LoVo (cell line): ENCODE measurements at regions not wholly inside any gene's neighbourhood (a gene's known extent, or its start where the extent isn't known, plus 50 kb on each side); places are given as distances from the start of the nearest gene placed in this dataset.

Experiments used
- DNase-seq: peaks from one replicate; pipeline ENCODE4 v3.0.0-alpha.2; 2016; ENCODE audit warnings: low spot score

DNA sequence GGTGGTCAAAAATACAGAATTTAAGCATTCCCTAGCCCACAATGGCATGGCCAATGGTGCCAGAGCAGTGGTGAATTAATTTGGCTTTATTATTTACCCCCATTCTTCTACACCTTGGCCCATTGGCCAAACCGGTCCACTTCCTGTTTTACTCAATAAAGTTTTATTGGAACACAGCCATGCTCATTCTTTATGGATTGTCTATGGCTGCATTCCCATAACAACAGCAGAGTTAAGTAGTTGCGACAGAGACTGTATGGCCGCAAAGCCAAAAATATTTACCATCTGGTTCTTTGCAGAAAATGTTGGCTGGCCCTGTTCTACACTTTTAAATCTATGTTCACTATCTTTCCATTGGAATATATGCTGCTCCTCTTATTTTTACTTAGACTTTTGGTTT, 130.3 kb upstream of the CCDC68 start:
- DNase-seq: no peak

GRCh38 chr18:55088561-55088960, 129.3 kb upstream of the CCDC68 start:
- peak; percentile 20 for DNase-seq

- DNase-seq: peak; percentile 42
Measured at GRCh38 chr18:55088000-55088401, 128.7 kb upstream of the CCDC68 start.

DNA sequence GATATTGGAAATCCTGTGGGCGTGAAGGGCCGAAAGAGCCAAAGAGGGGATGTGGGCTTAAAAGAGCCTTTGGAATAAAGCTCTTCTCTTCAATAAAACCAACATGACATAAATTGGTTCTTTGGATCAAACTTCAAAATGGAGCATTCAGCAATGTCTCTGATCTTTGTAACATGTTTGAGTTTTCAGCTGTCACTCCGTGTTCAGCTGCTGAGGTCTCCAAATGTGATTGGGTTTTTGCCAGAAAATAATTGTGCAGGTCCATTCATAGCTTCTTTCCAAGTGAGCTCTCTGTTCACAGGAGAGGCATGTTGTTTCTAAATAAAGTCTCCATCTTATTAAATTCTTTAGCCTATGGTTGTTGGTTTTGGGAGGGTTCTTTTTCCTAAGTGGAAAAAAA, 127.6 kb upstream of the CCDC68 start:
- DNase-seq: no peak

- no peak for DNase-seq
Measured at GRCh38 chr18:55085557-55086285, 126.5 kb upstream of the CCDC68 start.

DNA sequence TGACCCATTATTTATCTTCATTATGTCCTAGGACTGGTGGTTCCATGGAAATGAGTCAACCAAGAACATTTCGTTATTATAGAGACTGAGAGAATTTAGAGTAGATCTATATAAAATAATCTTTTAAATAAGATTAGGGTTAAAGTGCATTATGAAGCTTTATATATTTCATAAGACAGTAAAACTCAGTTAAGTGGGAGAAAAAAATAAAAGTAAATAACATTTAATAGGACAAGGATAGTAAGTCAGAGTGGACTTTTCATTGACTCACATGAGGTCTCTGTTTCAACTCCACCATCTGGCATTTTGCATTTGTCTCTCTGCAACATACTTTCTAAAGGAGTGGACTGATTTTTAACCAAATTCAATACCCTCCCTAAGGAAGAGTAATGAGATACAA, 125.3 kb upstream of the CCDC68 start:
- no peak for DNase-seq

GRCh38 chr18:55083461-55083860, 124.2 kb upstream of the CCDC68 start:
- DNase-seq: no peak

DNA sequence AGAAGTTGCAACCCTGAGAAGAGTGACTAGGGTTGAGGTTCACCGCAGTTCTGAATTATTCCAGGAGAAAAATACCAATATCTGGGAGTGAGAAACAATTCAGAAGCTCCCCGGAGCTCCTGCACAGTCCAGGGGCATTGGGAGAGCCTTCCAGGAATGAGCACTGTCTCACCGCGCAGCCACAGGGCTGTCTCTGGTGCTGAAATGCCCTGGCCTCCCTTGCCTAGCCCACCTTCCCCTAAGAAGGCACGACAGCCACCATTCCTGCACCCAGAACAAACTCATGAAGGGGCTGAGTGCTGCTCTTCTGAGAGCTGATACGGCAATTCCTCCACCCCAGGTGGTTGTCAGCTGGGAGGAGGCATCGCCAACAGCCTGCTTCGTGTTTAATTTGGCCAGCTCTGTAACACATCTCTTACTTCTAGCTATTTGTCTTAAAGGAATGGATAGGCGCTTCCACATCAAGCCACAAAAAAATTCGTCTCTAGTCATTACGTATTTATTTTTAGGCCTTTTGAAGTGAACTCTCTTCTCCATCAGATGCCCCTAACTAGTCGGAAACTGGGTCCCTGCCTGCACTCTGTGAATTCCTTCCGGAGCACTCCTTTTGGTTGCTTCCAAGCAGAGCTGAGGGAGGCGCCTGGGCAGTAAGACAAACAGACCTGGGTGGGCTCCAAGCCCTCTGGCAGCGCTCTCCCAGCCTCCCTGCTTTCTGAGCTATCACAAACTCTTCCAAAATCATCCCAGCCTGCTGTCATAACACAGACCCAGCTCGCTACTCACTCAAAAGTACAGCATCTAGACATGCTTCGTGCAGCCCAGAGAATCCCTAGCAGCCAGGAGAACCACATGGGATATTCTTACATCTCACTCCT, 120.5 kb upstream of the CCDC68 start:
- DNase-seq: no peak

DNA sequence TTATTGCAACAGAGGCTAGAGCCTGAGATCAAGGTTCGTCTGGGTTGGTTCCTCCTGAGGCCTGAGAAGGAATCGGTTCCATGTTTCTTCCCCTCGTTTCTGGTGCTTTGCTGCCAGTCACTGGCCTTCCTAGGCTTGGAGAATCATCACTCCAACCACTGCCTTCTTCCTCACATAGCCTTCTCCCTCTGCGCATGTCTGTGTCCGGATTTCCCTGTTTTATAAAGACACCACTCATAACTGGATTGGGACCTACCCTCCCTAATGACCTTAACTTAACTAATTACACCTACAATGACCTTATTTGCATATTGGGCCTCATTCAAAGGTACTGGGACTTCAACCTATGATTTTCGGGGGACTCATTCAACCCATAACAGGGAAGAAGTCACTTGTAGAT, 119.8 kb upstream of the CCDC68 start:
- no peak for DNase-seq

- DNase-seq: no peak
Measured at GRCh38 chr18:55078303-55078932, 119.2 kb upstream of the CCDC68 start.

DNA sequence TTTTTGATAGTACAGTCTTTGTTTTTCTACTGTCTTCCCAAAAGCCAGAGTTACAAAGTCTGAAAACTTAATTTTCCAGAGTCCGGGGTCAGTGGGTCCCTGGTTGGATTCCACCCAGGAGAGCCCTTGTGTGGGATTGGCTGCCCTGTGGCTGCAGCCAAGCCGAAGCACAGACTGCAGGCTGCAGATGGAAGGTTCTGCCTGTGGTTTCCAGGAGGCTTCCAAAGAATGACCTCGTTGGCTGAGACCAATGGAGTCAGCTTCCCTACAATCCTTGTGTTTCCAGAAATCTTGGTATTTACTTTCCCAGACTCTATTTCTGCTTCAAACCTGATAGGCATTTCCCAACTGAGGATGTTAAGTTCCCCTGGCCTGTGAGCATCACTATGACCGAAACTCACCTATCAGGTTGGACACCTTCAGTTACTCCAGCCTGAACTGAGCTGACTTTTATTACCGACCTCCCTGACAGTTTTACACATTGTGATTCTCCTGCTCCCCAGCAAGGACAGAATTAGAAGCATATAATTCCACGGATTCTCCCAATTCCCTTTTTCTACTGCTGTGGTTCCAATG, 117.5 kb upstream of the CCDC68 start:
- DNase-seq: no peak

GRCh38 chr18:55073834-55074233, 114.6 kb upstream of the CCDC68 start:
- DNase-seq: no peak

GRCh38 chr18:55073116-55073515, 113.9 kb upstream of the CCDC68 start:
- no peak for DNase-seq

DNA sequence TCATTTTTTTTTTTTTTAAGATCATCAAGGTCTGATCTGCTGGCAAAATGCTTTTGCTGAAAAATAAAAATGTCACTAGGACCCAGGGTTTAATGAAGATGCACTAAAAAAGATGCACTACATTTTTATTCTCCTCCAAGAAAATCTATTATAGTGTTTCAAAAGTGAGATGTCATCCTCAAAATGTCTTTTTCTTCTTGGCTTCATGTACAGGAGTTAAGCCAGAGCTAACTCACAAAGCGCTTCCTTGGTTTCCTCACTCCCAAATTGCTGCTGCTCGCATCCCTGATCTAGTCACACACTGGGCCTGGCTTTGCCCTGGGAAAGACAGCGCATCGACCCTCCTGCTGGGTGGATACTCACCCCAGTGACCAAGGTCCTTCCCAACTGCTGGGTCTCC, 113.4 kb upstream of the CCDC68 start:
- no peak for DNase-seq

GRCh38 chr18:55072181-55072580, 112.9 kb upstream of the CCDC68 start:
- no peak for DNase-seq

DNA sequence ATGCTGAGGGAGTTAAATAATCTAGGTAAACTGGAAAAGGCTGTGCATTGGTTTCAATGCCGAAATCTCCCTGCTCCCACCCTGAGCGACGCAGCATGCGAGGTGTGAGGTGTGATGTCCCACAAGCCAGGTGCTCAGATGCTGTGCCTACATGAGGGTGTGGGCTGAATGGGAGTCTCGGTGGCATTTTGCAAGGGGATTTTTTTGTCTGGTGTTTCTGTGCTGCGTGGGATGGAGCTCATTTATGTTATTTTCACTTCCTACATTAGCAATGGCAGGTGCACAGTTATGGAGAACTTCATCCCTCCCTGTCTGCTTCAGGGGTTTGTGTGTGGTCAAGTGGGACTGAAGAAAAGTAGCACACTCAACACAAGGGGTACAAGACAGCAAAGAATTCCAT, 110.2 kb upstream of the CCDC68 start:
- DNase-seq: no peak

DNA sequence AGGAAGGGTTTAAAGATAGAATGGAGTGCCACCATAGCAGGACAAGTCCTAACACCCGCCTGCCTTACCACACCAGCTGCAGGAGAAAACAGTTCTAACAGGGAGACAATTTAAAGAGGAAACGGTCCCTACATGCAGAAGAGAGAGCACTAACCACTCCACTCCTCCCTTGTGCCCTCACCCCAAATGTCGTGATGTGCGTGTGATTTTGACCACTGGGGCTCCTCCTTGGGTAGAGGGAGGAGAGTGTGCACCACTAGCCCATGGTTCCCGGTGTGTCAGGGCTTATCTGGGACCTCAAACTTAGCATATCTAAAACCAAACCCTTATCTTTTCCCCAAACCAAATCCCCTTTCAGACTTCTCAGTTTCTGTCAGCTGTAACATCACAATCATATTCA, 105.5 kb upstream of the CCDC68 start:
- DNase-seq: no peak

GRCh38 chr18:55064073-55064472, 104.8 kb upstream of the CCDC68 start:
- DNase-seq: no peak

DNA sequence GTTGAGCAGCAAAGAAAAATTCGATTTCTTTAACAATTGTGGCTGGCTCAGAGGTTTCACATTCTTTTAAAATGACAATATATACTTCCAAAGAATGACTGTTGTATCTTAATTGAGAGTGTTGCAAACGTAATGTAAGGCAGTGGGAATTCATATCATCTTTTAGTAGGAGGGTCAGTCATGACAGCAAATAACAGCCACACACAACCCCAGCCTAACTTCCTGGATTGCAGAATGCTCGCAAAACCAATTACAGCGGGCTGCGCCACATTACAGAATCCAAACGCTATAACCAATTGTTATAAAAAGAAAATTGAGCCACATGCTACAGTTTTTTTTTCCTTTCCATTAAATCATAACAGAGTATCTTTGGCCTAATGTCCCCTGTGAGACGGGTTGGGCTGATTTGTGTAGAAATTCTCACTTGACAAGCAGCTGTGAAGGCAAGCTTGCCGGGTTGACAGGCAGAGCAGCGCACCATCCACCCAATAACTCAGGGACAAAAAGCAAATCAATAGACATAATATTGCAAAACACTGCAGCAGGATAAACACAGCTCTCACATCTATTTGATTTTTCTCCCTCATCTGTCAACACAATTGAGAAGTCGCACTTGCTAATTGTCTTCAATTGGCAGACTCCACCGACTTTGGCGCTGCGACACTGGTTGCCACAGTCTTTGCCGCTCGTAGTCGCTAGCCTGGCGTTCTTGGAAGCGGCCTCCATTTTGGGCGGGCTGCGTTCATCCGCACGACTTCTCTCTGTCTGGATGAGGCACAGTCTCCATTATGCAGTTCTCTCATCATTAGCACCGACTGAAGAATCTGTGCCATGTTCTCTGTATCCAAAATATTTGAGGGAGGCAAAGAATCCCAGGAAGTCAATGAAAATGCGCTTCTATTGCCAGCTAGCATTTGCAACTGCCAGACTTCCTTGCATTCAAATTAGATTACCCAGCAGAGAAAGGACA, 95.0 kb upstream of the CCDC68 start:
- DNase-seq: no peak

GRCh38 chr18:55048892-55049291, 89.6 kb upstream of the CCDC68 start:
- no peak for DNase-seq

GRCh38 chr18:55047546-55047945, 88.3 kb upstream of the CCDC68 start:
- DNase-seq: no peak
